Fibroblast of the aortic adventitia (primary cell): ENCODE measurements at regions not wholly inside any gene's neighbourhood (a gene's known extent, or its start where the extent isn't known, plus 50 kb on each side); places are given as distances from the start of the nearest gene placed in this dataset.

Experiments
- DNase-seq: peaks from one replicate; pipeline ENCODE4 v3.0.0-alpha.2; 2010; ENCODE audit warnings: low read depth
- H3K4me3 ChIP-seq: 2 replicates; pipeline ENCODE4 v1.5.1; 2011; ENCODE audit warnings: low read depth, mild to moderate bottlenecking, control low read depth, low read length, moderate library complexity
- TF ChIP-seq, protein P1 (sequence below): IDR thresholded peaks from 2 replicates; pipeline ENCODE4 v1.5.1; 2011; ENCODE audit warnings: mild to moderate bottlenecking, low read length, control low read depth, inconsistent platforms; ENCODE audit not compliant: insufficient read depth

DNA sequence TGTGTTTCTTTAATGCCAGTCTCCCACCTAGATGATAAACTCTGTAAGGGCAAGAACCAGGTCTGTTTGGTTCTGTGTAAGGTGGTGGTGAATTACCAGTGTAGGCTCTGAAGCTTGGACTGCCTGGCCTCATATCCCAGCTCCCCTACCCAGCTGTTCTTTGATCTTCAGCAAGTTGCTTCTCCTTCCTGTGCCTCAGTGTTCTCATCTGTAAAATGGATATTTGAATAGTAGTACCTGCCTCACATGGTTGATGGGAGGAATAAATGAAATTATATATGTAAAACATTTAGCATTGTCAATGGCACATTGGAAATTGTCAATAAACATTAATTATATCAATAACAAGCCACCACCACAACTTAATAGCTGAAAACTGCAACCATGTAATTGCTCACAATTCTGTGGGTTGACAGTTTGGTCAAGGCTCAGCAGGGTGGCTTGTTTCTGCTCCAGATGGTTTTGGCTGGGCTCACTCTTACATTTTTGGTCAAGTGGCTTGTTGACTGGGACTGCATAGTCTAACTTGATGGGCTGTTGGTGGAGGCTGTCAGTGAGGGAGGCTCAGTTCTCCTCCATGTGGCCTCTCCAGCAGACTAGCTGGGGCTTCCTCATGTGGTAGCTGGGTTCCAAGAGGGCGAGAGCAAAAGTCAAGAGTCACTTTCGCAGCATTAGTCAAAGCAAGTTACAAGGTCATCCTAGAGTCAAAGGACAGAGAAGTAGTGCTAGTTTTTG is 84.5 kb upstream of the DUSP5 start:
- DNase-seq: no peak
- H3K4me3 ChIP-seq: no peak overlapping the region
- TF ChIP-seq, protein P1, sequence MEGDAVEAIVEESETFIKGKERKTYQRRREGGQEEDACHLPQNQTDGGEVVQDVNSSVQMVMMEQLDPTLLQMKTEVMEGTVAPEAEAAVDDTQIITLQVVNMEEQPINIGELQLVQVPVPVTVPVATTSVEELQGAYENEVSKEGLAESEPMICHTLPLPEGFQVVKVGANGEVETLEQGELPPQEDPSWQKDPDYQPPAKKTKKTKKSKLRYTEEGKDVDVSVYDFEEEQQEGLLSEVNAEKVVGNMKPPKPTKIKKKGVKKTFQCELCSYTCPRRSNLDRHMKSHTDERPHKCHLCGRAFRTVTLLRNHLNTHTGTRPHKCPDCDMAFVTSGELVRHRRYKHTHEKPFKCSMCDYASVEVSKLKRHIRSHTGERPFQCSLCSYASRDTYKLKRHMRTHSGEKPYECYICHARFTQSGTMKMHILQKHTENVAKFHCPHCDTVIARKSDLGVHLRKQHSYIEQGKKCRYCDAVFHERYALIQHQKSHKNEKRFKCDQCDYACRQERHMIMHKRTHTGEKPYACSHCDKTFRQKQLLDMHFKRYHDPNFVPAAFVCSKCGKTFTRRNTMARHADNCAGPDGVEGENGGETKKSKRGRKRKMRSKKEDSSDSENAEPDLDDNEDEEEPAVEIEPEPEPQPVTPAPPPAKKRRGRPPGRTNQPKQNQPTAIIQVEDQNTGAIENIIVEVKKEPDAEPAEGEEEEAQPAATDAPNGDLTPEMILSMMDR: no peak

GRCh38 chr10:110413903-110414547 is 83.7 kb upstream of the DUSP5 start:
- DNase-seq: no peak
- TF ChIP-seq, protein P1: no peak
- no peak overlapping the region for H3K4me3 ChIP-seq

DNA sequence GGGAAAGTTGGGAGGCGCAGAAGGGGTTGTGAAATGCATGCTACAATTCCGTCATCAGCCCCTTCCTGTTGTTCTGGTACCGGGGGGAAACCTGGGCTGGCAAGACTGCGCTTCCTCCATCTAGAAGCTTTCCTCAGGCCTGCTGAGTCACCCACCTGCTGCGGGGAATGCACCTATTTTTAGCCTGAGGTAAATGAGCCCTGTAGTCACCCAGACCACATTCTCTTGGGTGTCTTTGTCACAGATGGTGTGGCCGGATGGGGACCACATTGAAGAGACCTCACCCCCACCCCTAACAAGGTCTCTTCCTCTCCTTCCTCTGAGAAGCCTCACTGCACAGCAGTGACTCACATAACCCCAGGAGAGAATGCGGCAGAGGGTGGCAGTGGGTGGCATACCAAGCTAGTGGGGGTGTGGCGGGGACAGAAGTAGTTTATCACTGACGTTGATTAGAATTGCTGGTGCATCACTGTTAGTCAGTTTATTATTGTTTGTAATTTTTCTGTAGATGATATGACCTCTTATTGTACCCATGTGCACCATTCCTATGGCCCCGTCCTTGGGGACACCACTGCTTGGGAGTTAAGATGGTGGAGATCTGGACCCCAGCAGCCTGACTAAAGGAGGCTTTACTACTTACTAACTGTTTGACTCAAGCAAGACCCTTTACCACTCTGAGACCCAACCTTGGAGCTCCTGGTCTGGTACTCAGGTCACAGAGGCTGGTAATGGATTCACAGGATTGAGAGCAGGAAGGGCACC is 83.0 kb upstream of the DUSP5 start:
- DNase-seq: no peak
- H3K4me3 ChIP-seq: no peak overlapping the region
- TF ChIP-seq, protein P1: no peak

DNA sequence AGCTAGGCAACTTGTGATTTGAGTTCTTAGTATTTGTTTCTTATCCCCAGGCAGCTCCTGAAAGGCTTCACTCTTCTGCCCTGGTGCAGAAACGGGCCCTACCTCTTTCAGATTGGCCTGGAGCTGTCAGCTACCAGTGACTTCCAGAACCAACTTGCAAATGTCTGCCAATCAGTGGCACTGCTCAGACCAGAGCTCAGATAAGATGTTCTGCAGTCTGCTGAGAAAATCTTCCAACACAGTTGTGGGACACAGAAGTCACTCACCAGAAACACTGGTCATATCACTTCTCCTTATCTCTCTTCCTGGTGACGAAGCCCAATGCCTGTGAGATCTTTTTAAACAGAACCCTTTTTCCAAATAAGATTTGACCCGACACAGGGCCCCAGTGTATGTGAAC is 81.9 kb upstream of the DUSP5 start:
- no peak for DNase-seq
- no peak overlapping the region for H3K4me3 ChIP-seq
- TF ChIP-seq, protein P1: no peak

DNA sequence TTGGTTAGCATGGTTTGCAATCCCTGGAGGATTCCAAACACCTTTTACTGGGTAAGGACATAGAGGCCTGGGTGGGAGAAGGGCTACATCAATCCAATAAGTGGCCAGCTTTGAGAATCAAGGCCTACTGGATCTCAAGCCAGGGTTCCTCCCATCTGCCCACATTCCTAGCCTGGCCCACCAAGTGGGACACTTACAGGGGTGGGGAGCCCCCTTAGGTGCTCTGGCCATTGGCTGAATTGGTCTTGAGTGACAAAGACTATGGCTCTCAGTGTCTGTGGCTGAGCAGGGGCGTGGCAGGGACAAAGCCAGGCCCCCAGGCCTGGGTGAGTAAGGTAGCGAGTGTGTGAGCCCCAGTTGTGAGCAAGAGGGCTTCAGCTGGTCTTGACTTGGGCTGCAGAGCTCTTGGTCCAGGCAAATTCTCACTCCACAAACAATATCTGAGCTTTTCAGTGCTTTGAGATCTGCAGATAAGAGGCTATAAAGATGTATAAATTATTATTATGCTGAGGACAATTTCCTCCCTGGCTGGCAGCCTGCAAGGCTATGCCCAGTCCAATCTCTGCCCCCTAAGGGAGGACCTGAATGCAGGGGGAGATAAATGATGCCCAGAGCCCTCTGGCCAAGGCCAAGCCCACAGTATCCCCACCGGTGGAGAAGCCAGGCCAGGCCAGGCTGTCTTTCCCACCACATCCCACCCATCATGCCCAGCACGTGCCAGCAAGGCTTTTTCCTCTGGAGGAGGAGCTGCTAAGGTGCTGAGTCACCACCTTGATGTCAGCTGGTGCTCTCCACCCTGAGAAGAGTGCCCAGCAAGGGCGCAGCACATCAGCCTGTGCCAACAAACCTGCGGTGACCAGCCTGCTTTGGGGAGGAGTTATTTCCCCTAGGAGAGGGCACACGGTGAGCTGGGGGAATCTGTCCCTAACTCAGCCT is 80.7 kb upstream of the DUSP5 start:
- TF ChIP-seq, protein P1: no peak
- no peak overlapping the region for H3K4me3 ChIP-seq
- no peak for DNase-seq

GRCh38 chr10:110418218-110418617 is 79.5 kb upstream of the DUSP5 start:
- H3K4me3 ChIP-seq: no peak overlapping the region
- TF ChIP-seq, protein P1: no peak
- DNase-seq: no peak
